ENCODE measurements at regions not wholly inside any gene's neighbourhood (a gene's known extent, or its start where the extent isn't known, plus 50 kb on each side); places are given as distances from the start of the nearest gene placed in this dataset.

GRCh38 chr6:19530188-19530587, 307.0 kb upstream of the ID4 start:
- TF ChIP-seq TAF1 (IDR thresholded peaks at IDR 0.05; ENCODE audit: low read depth, low read length): no peak
- TF ChIP-seq SPI1 (IDR thresholded peaks at IDR 0.05; ENCODE audit: low read depth, low read length): no peak
- TF ChIP-seq POLR2A (IDR thresholded peaks at IDR 0.05; ENCODE audit: low read depth, low read length): no peak
- no peak for FAIRE-seq
- DNase-seq (ENCODE audit: insufficient read length, low spot score): no peak

- DNase-seq (ENCODE audit: insufficient read length, low spot score) (no peak), FAIRE-seq (no peak)
- TF ChIP-seq PAX5 (IDR thresholded peaks at IDR 0.05; ENCODE audit: insufficient read depth, low read length, severe bottlenecking) (no peak), TAF1 (IDR thresholded peaks at IDR 0.05; ENCODE audit: low read depth, low read length) (no peak), SPI1 (IDR thresholded peaks at IDR 0.05; ENCODE audit: low read depth, low read length) (no peak), POLR2A (IDR thresholded peaks at IDR 0.05; ENCODE audit: low read depth, low read length) (no peak), POU2F2 (IDR thresholded peaks at IDR 0.05; ENCODE audit: low read depth, low read length) (no peak), POLR2AphosphoS5 (IDR thresholded peaks at IDR 0.05; ENCODE audit: low read depth, low read length) (no peak)
Measured at GRCh38 chr6:19535351-19535750, 301.8 kb upstream of the ID4 start.

DNA sequence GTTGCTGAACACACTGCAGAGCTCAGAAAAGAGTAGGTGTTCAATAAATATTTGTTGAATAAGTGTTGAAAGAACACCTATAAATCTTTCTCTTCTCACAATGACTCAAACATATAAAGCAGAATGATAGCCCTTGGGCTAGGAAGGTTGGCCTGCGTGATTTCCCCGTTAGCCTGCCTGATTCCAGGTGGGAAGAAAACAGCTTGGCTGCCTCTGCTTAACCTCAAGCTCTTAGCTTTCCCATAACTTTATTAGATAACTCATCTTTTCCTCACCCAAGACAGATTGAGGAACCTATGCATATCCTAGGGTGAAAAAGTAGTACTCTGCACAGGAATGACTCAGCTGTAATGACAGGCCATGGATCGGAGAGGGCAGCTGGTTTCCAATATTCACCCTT, 300.3 kb upstream of the ID4 start:
- no peak for TF ChIP-seq POU2F2 (IDR thresholded peaks at IDR 0.05; ENCODE audit: low read depth, low read length)
- no peak for TF ChIP-seq POLR2A (IDR thresholded peaks at IDR 0.05; ENCODE audit: low read depth, low read length)
- no peak for TF ChIP-seq SPI1 (IDR thresholded peaks at IDR 0.05; ENCODE audit: low read depth, low read length)
- TF ChIP-seq PAX5 (IDR thresholded peaks at IDR 0.05; ENCODE audit: insufficient read depth, low read length, severe bottlenecking): no peak
- DNase-seq (ENCODE audit: insufficient read length, low spot score): no peak
- no peak for FAIRE-seq

- FAIRE-seq (no peak), DNase-seq (ENCODE audit: insufficient read length, low spot score) (no peak)
- TF ChIP-seq SPI1 (IDR thresholded peaks at IDR 0.05; ENCODE audit: low read depth, low read length): no peak
- no peak for TF ChIP-seq POLR2AphosphoS5 (IDR thresholded peaks at IDR 0.05; ENCODE audit: low read depth, low read length)
- no peak for TF ChIP-seq PAX5 (IDR thresholded peaks at IDR 0.05; ENCODE audit: insufficient read depth, low read length, severe bottlenecking)
- TF ChIP-seq TAF1 (IDR thresholded peaks at IDR 0.05; ENCODE audit: low read depth, low read length): no peak
- no peak for TF ChIP-seq POU2F2 (IDR thresholded peaks at IDR 0.05; ENCODE audit: low read depth, low read length)
- no peak for TF ChIP-seq POLR2A (IDR thresholded peaks at IDR 0.05; ENCODE audit: low read depth, low read length)
Measured at GRCh38 chr6:19538096-19538495, 299.1 kb upstream of the ID4 start.

- DNase-seq (ENCODE audit: insufficient read length, low spot score): no peak
- no peak for FAIRE-seq
- TF ChIP-seq POLR2A (IDR thresholded peaks at IDR 0.05; ENCODE audit: low read depth, low read length): no peak
- no peak for TF ChIP-seq POLR2AphosphoS5 (IDR thresholded peaks at IDR 0.05; ENCODE audit: low read depth, low read length)
- no peak for TF ChIP-seq POU2F2 (IDR thresholded peaks at IDR 0.05; ENCODE audit: low read depth, low read length)
- TF ChIP-seq SPI1 (IDR thresholded peaks at IDR 0.05; ENCODE audit: low read depth, low read length): no peak
- no peak for TF ChIP-seq TAF1 (IDR thresholded peaks at IDR 0.05; ENCODE audit: low read depth, low read length)
- no peak for TF ChIP-seq PAX5 (IDR thresholded peaks at IDR 0.05; ENCODE audit: insufficient read depth, low read length, severe bottlenecking)
Measured at GRCh38 chr6:19547507-19547906, 289.7 kb upstream of the ID4 start.

- FAIRE-seq (no peak), DNase-seq (ENCODE audit: insufficient read length, low spot score) (no peak)
- TF ChIP-seq POU2F2 (IDR thresholded peaks at IDR 0.05; ENCODE audit: low read depth, low read length) (no peak), PAX5 (IDR thresholded peaks at IDR 0.05; ENCODE audit: insufficient read depth, low read length, severe bottlenecking) (no peak), TAF1 (IDR thresholded peaks at IDR 0.05; ENCODE audit: low read depth, low read length) (no peak), POLR2AphosphoS5 (IDR thresholded peaks at IDR 0.05; ENCODE audit: low read depth, low read length) (no peak), POLR2A (IDR thresholded peaks at IDR 0.05; ENCODE audit: low read depth, low read length) (no peak), SPI1 (IDR thresholded peaks at IDR 0.05; ENCODE audit: low read depth, low read length) (no peak)
Measured at GRCh38 chr6:19549109-19549508, 288.1 kb upstream of the ID4 start.

DNA sequence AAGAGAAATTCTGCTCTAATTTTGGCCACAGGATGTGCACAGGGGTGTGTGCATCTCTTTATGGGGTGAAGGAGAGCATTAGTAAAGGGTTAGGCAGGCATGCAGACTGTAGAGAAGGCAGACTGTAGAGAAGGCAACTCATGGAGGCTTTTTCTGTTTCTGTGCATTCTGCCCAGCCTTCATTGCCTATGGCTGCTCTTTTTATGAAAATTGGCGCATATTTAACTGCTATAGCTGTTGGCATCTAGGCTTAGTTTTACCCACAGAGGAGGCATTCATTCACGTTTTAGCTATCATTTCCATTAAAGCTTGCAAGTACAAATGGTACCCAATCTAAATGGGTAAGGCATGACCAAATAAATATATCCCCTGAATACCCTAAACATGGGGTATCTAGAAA, 286.8 kb upstream of the ID4 start:
- no peak for TF ChIP-seq POLR2A (IDR thresholded peaks at IDR 0.05; ENCODE audit: low read depth, low read length)
- TF ChIP-seq POU2F2 (IDR thresholded peaks at IDR 0.05; ENCODE audit: low read depth, low read length): no peak
- TF ChIP-seq TAF1 (IDR thresholded peaks at IDR 0.05; ENCODE audit: low read depth, low read length): no peak
- no peak for TF ChIP-seq PAX5 (IDR thresholded peaks at IDR 0.05; ENCODE audit: insufficient read depth, low read length, severe bottlenecking)
- no peak for TF ChIP-seq POLR2AphosphoS5 (IDR thresholded peaks at IDR 0.05; ENCODE audit: low read depth, low read length)
- no peak for TF ChIP-seq SPI1 (IDR thresholded peaks at IDR 0.05; ENCODE audit: low read depth, low read length)
- FAIRE-seq (no peak), DNase-seq (ENCODE audit: insufficient read length, low spot score) (no peak)

- DNase-seq (ENCODE audit: insufficient read length, low spot score): no peak
- no peak for TF ChIP-seq PAX5 (IDR thresholded peaks at IDR 0.05; ENCODE audit: insufficient read depth, low read length, severe bottlenecking)
- FAIRE-seq: no peak
Measured at GRCh38 chr6:19551611-19552010, 285.6 kb upstream of the ID4 start.

DNA sequence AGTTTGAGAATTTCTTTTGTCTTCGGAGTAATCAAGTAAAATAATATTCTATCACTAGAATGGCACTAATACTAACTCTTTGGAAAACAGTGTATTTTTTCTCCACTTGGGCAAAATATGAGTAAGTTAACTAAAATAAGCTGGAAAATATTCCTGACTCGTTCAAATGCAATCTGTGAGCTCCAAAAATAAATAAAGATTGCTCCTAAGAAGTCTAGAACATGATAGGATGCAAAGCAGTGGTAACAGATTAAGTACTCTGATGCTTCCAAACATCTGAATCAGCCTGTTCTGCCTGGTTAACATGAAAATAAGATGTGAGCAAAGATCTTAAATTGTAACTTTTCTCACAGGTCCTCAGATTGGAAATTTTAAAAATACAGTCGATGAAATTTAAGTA, 285.1 kb upstream of the ID4 start:
- DNase-seq (ENCODE audit: insufficient read length, low spot score): no peak
- FAIRE-seq: no peak
- TF ChIP-seq SPI1 (IDR thresholded peaks at IDR 0.05; ENCODE audit: low read depth, low read length) (no peak), TAF1 (IDR thresholded peaks at IDR 0.05; ENCODE audit: low read depth, low read length) (no peak), POLR2A (IDR thresholded peaks at IDR 0.05; ENCODE audit: low read depth, low read length) (no peak), POU2F2 (IDR thresholded peaks at IDR 0.05; ENCODE audit: low read depth, low read length) (no peak), POLR2AphosphoS5 (IDR thresholded peaks at IDR 0.05; ENCODE audit: low read depth, low read length) (no peak), PAX5 (IDR thresholded peaks at IDR 0.05; ENCODE audit: insufficient read depth, low read length, severe bottlenecking) (no peak)

GRCh38 chr6:19552588-19552987, 284.6 kb upstream of the ID4 start:
- DNase-seq (ENCODE audit: insufficient read length, low spot score): no peak
- TF ChIP-seq SPI1 (IDR thresholded peaks at IDR 0.05; ENCODE audit: low read depth, low read length) (no peak), PAX5 (IDR thresholded peaks at IDR 0.05; ENCODE audit: insufficient read depth, low read length, severe bottlenecking) (no peak), POLR2AphosphoS5 (IDR thresholded peaks at IDR 0.05; ENCODE audit: low read depth, low read length) (no peak), POLR2A (IDR thresholded peaks at IDR 0.05; ENCODE audit: low read depth, low read length) (no peak), TAF1 (IDR thresholded peaks at IDR 0.05; ENCODE audit: low read depth, low read length) (no peak), POU2F2 (IDR thresholded peaks at IDR 0.05; ENCODE audit: low read depth, low read length) (no peak)
- no peak for FAIRE-seq
